Panc1 (cell line): ENCODE measurements at regions not wholly inside any gene's neighbourhood (a gene's known extent, or its start where the extent isn't known, plus 50 kb on each side); places are given as distances from the start of the nearest gene placed in this dataset.

Source experiments
- ATAC-seq: fragments of 200-7000 bp; cut with Tn5 transposase; 2 replicates; pipeline ENCODE4 v1.9.1; 2020; ENCODE audit warnings: mild to moderate bottlenecking, moderate library complexity
- BruUV-seq: library from RNA; stranded (reverse); fragments of 400-500 nt; replicated peaks from 2 replicates; lab custom pipeline; 2021; lab: Mats Ljungman, UMichigan
- CTCF ChIA-PET: fragments of 300-600 bp; sonication (Branson Sonifier 250); formaldehyde crosslinking; loops from one replicate; lab custom pipeline; 2022; ENCODE audit warnings: antibody characterized with exemption; lab: Charles Lee
- POLR2A ChIA-PET: fragments of 300-600 bp; sonication (Branson Sonifier 250); formaldehyde crosslinking; loops from one replicate; lab custom pipeline; 2022; ENCODE audit warnings: antibody characterized with exemption; lab: Charles Lee
- DNase-seq: peaks from one replicate; pipeline ENCODE4 v3.0.0-alpha.2; 2010; ENCODE audit warnings: low read depth, low spot score
- H3K27ac ChIP-seq: 2 replicates; pipeline ENCODE4 v1.5.1; 2011; ENCODE audit warnings: mild to moderate bottlenecking, low read length, inconsistent platforms
- H3K27me3 ChIP-seq: fragments of 200-500 bp; sonication (Bioruptor generic); 2 replicates; pipeline ENCODE4 v1.6.0; 2014; ENCODE audit warnings: low read length, inconsistent platforms; ENCODE audit not compliant: control insufficient read depth, insufficient read depth
- H3K36me3 ChIP-seq: fragments of 200-500 bp; sonication (Bioruptor generic); 2 replicates; pipeline ENCODE4 v1.5.1; 2014; ENCODE audit warnings: inconsistent platforms, mild to moderate bottlenecking, low read length, moderate library complexity; ENCODE audit not compliant: control insufficient read depth, insufficient read depth
- H3K4me1 ChIP-seq: 2 replicates; pipeline ENCODE4 v1.5.1; 2011; ENCODE audit warnings: inconsistent platforms, mild to moderate bottlenecking, low read length, moderate library complexity; ENCODE audit not compliant: control insufficient read depth, insufficient read depth
- H3K4me3 ChIP-seq, 2 experiments: 2 replicates each; pipeline ENCODE4 v1.5.1; 2011 to 2012; ENCODE audit warnings: low read depth in 2 of 2, low read length in 2 of 2, mild to moderate bottlenecking in 2 of 2, inconsistent platforms in 1 of 2, moderate library complexity in 1 of 2
- H3K9me3 ChIP-seq: fragments of 200-500 bp; sonication (Bioruptor generic); 2 replicates; pipeline ENCODE4 v1.5.1; 2014; ENCODE audit warnings: low read depth, mild to moderate bottlenecking, inconsistent platforms, low read length, moderate library complexity; ENCODE audit not compliant: control insufficient read depth, insufficient read depth
- POLR2AphosphoS5 ChIP-seq: IDR thresholded peaks from 2 replicates; pipeline ENCODE4 v1.6.1; 2012; ENCODE audit warnings: mild to moderate bottlenecking, low read depth, low read length, moderate library complexity
- REST ChIP-seq, 2 experiments: IDR thresholded peaks; 2 replicates each; pipeline ENCODE4 v1.6.1; 2011 to 2012; ENCODE audit warnings: low read depth in 2 of 2, control low read depth in 1 of 2, low read length in 1 of 2, mild to moderate bottlenecking in 1 of 2, moderate library complexity in 1 of 2; ENCODE audit not compliant: insufficient read depth in 1 of 2
- SIN3A ChIP-seq: IDR thresholded peaks from 2 replicates; pipeline ENCODE4 v1.6.1; 2012; ENCODE audit warnings: low read depth, mild to moderate bottlenecking, low read length, moderate library complexity, borderline replicate concordance; ENCODE audit not compliant: insufficient read depth
- TCF7L2 ChIP-seq: IDR thresholded peaks from 2 replicates; pipeline ENCODE4 v1.6.1; 2011; ENCODE audit warnings: mild to moderate bottlenecking, low read depth, low read length, inconsistent platforms
- in situ Hi-C: cut with HindIII; loops from 2 replicates; pipeline ENCODE4 v1.10.0; 2016; ENCODE audit warnings: low sequenced_read_pairs, low pct_unique_long_range_greater_than_20kb
- intact Hi-C: fragments of 100-400 bp; cut with micrococcal nuclease; formaldehyde crosslinking; loops from one replicate; pipeline ENCODE4 v1.10.0; 2022; ENCODE audit not compliant: unreplicated experiment
- TF ChIP-seq, protein P1 (sequence below): fragments of 450-650 bp; IDR thresholded peaks from 2 replicates; pipeline ENCODE4 v1.5.1; 2017; ENCODE audit warnings: mild to moderate bottlenecking

DNA sequence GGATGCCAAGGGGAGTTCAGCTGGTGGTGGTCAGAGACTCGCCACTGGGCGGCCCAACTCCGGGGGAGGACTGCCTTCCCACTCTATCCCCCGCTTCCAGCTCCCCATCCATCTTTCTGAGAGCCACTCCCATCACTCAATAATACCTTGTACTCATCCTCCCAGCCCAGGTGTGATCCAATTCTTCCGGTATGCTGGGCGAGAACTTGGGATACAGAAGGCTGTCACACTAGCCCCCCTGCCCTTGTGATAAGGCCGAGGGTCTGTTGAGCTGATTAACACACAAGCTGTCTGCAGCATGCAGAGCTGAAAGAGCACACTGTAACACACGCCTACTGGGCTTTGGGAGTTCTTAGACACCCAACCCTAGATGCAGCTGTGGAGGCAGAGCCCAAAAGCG, 460.4 kb upstream of the EEF2KMT start:
- TF ChIP-seq REST (IDR thresholded peaks at IDR 0.05; ENCODE audit: insufficient read depth in 1 of 2, low read depth in 2 of 2, low read length in 1 of 2) (no peak), SIN3A (no peak)
- no TSS peak for BruUV-seq
- DNase-seq, result no peak
- no peaks in the 10 kb centered on the region for H3K36me3 ChIP-seq
- H3K27ac ChIP-seq, result no peak overlapping the region
- intact Hi-C loops, result no loop called here
- in situ Hi-C loops, result no loop called here
- ChIA-PET CTCF (no interaction called here), POLR2A (interaction anchor here (0.6 kb wide), 1 partner anchor 67 kb away, joined by 3 read pairs; no protein-coding TSS in a partner anchor)
- no peak for ATAC-seq
- H3K9me3 ChIP-seq, result no peaks in the 10 kb centered on the region
- H3K4me1 ChIP-seq, result no peaks in the 10 kb centered on the region
- no peak overlapping the region for H3K4me3 ChIP-seq
- H3K27me3 ChIP-seq, result no peaks in the 10 kb centered on the region; the same call in 1 of the 2 replicates

GRCh38 chr16:5557448-5557847, 459.9 kb upstream of the EEF2KMT start:
- no peak for DNase-seq
- no peak for ATAC-seq
- no peaks in the 10 kb centered on the region for H3K36me3 ChIP-seq
- TF ChIP-seq REST (IDR thresholded peaks at IDR 0.05; ENCODE audit: insufficient read depth in 1 of 2, low read depth in 2 of 2, low read length in 1 of 2), result no peak
- no peak for TF ChIP-seq SIN3A
- TF ChIP-seq POLR2AphosphoS5, result no peak
- TF ChIP-seq, protein P1, sequence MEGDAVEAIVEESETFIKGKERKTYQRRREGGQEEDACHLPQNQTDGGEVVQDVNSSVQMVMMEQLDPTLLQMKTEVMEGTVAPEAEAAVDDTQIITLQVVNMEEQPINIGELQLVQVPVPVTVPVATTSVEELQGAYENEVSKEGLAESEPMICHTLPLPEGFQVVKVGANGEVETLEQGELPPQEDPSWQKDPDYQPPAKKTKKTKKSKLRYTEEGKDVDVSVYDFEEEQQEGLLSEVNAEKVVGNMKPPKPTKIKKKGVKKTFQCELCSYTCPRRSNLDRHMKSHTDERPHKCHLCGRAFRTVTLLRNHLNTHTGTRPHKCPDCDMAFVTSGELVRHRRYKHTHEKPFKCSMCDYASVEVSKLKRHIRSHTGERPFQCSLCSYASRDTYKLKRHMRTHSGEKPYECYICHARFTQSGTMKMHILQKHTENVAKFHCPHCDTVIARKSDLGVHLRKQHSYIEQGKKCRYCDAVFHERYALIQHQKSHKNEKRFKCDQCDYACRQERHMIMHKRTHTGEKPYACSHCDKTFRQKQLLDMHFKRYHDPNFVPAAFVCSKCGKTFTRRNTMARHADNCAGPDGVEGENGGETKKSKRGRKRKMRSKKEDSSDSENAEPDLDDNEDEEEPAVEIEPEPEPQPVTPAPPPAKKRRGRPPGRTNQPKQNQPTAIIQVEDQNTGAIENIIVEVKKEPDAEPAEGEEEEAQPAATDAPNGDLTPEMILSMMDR, result no peak
- TF ChIP-seq TCF7L2, result no peak
- no peaks in the 10 kb centered on the region for H3K4me1 ChIP-seq
- no peaks in the 10 kb centered on the region; the same call in 1 of the 2 replicates for H3K27me3 ChIP-seq
- BruUV-seq, result no TSS peak
- no peak overlapping the region for H3K4me3 ChIP-seq
- intact Hi-C loops (no loop called here), in situ Hi-C loops (no loop called here)
- POLR2A ChIA-PET, result interaction anchor here (0.6 kb wide), 1 partner anchor 67 kb away, joined by 3 read pairs; no protein-coding TSS in a partner anchor
- H3K27ac ChIP-seq, result no peak overlapping the region
- CTCF ChIA-PET, result no interaction called here
- H3K9me3 ChIP-seq, result no peaks in the 10 kb centered on the region
